Hepatocyte (in vitro differentiated cells): ENCODE measurements at regions not wholly inside any gene's neighbourhood (a gene's known extent, or its start where the extent isn't known, plus 50 kb on each side); places are given as distances from the start of the nearest gene placed in this dataset.
"Not testable (repeated sequence)": the region's sequence is repeated elsewhere in the genome, so short reads cannot be mapped to it uniquely, and the experiment has no call there.

ENCODE experiments used
- EZH2 ChIP-seq: fragments of 200-600 bp; sonication (generic); IDR thresholded peaks from 2 replicates; pipeline ENCODE4 v1.6.1; 2016; ENCODE audit warnings: antibody characterized with exemption, mild to moderate bottlenecking, borderline replicate concordance
- TF ChIP-seq, protein P1 (sequence below): fragments of 200-600 bp; sonication (generic); IDR thresholded peaks from 2 replicates; pipeline ENCODE4 v1.5.1; 2016; ENCODE audit warnings: antibody characterized with exemption, mild to moderate bottlenecking; ENCODE audit not compliant: poor library complexity

DNA sequence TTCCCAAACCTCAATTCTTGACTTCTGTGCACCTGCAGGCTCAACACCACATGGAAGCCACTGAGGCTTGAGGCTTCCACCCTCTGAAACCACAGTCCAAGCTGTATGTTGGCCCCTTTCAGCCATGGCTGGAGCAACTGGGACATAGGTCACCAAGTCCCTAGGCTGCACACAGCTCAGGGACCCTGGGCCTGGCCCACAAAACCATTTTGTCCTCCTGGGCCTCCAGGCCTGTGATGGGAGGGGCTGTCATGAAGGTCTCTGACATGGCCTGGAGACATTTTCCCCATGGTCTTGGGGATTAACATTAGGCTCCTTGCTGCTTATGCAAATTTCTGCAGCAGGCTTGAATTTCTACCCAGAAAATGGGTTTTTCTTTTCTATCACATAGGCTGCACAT lies 283.9 kb downstream of the MAP2K6 start:
- TF ChIP-seq, protein P1, sequence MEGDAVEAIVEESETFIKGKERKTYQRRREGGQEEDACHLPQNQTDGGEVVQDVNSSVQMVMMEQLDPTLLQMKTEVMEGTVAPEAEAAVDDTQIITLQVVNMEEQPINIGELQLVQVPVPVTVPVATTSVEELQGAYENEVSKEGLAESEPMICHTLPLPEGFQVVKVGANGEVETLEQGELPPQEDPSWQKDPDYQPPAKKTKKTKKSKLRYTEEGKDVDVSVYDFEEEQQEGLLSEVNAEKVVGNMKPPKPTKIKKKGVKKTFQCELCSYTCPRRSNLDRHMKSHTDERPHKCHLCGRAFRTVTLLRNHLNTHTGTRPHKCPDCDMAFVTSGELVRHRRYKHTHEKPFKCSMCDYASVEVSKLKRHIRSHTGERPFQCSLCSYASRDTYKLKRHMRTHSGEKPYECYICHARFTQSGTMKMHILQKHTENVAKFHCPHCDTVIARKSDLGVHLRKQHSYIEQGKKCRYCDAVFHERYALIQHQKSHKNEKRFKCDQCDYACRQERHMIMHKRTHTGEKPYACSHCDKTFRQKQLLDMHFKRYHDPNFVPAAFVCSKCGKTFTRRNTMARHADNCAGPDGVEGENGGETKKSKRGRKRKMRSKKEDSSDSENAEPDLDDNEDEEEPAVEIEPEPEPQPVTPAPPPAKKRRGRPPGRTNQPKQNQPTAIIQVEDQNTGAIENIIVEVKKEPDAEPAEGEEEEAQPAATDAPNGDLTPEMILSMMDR = not testable (repeated sequence)
- TF ChIP-seq EZH2 = not testable (repeated sequence)
